ENCODE measurements at regions not wholly inside any gene's neighbourhood (a gene's known extent, or its start where the extent isn't known, plus 50 kb on each side); places are given as distances from the start of the nearest gene placed in this dataset.

- BruUV-seq (replicated peaks) = no TSS peak
- ChIA-PET POLR2A (ENCODE audit: low non-redundant PET) (no interaction called here), CTCF (no interaction called here)
- Histone ChIP-seq H3K27me3 (replicated peaks; ENCODE audit: insufficient read depth, low read depth, low read length, poor library complexity) (peaks cover 13% of the 10 kb centered on the region), H3K4me1 (ENCODE audit: insufficient read depth, low read length, poor library complexity, severe bottlenecking) (no peaks in the 10 kb centered on the region), H3K4me3 (ENCODE audit: low read depth, low read length, poor library complexity, severe bottlenecking) (no peak overlapping the region), H3K36me3 (ENCODE audit: insufficient read depth, low read length, poor library complexity, severe bottlenecking) (no peaks in the 10 kb centered on the region), H3K9me3 (ENCODE audit: low read depth, low read length, poor library complexity, severe bottlenecking) (no peaks in the 10 kb centered on the region), H3K27ac (ENCODE audit: low read depth, low read length, poor library complexity, severe bottlenecking) (no peak overlapping the region)
- DNase-seq (ENCODE audit: low spot score) = peak; percentile 27
- intact Hi-C loops (cut with micrococcal nuclease; ENCODE audit: unreplicated experiment) = no loop called here
- TF ChIP-seq EZH2 (IDR thresholded peaks at IDR 0.05; ENCODE audit: borderline replicate concordance, low read depth, low read length, poor library complexity, severe bottlenecking) (no peak), CTCF (conservative IDR thresholded peaks at IDR 0.05; ENCODE audit: low read depth, low read length) (no peak)
Measured at GRCh38 chr1:214895011-214895600, 187.4 kb upstream of the KCNK2 start.

- H3K4me3 ChIP-seq (ENCODE audit: low read depth, low read length, poor library complexity, severe bottlenecking) = no peak overlapping the region
- H3K27me3 ChIP-seq (replicated peaks; ENCODE audit: insufficient read depth, low read depth, low read length, poor library complexity) = peaks cover 22% of the 10 kb centered on the region
- no peak overlapping the region for H3K27ac ChIP-seq (ENCODE audit: low read depth, low read length, poor library complexity, severe bottlenecking)
- TF ChIP-seq CTCF (conservative IDR thresholded peaks at IDR 0.05; ENCODE audit: low read depth, low read length) (no peak), EZH2 (IDR thresholded peaks at IDR 0.05; ENCODE audit: borderline replicate concordance, low read depth, low read length, poor library complexity, severe bottlenecking) (no peak)
- DNase-seq (ENCODE audit: low spot score) = no peak
- intact Hi-C loops (cut with micrococcal nuclease; ENCODE audit: unreplicated experiment) = no loop called here
- no peaks in the 10 kb centered on the region for H3K9me3 ChIP-seq (ENCODE audit: low read depth, low read length, poor library complexity, severe bottlenecking)
- BruUV-seq (replicated peaks) = no TSS peak
- no peaks in the 10 kb centered on the region for H3K4me1 ChIP-seq (ENCODE audit: insufficient read depth, low read length, poor library complexity, severe bottlenecking)
- ChIA-PET POLR2A (ENCODE audit: low non-redundant PET) (no interaction called here), CTCF (no interaction called here)
- H3K36me3 ChIP-seq (ENCODE audit: insufficient read depth, low read length, poor library complexity, severe bottlenecking) = no peaks in the 10 kb centered on the region
Measured at GRCh38 chr1:214896921-214897320, 185.6 kb upstream of the KCNK2 start.

GRCh38 chr1:214897581-214897980, 185.0 kb upstream of the KCNK2 start:
- no peak for DNase-seq (ENCODE audit: low spot score)
- ChIA-PET CTCF (no interaction called here), POLR2A (ENCODE audit: low non-redundant PET) (no interaction called here)
- TF ChIP-seq EZH2 (IDR thresholded peaks at IDR 0.05; ENCODE audit: borderline replicate concordance, low read depth, low read length, poor library complexity, severe bottlenecking) = no peak
- H3K4me1 ChIP-seq (ENCODE audit: insufficient read depth, low read length, poor library complexity, severe bottlenecking) = no peaks in the 10 kb centered on the region
- no TSS peak for BruUV-seq (replicated peaks)
- H3K9me3 ChIP-seq (ENCODE audit: low read depth, low read length, poor library complexity, severe bottlenecking) = no peaks in the 10 kb centered on the region
- peaks cover 22% of the 10 kb centered on the region for H3K27me3 ChIP-seq (replicated peaks; ENCODE audit: insufficient read depth, low read depth, low read length, poor library complexity)
- H3K36me3 ChIP-seq (ENCODE audit: insufficient read depth, low read length, poor library complexity, severe bottlenecking) = no peaks in the 10 kb centered on the region
- no peak overlapping the region for H3K27ac ChIP-seq (ENCODE audit: low read depth, low read length, poor library complexity, severe bottlenecking)
- no peak overlapping the region for H3K4me3 ChIP-seq (ENCODE audit: low read depth, low read length, poor library complexity, severe bottlenecking)
- intact Hi-C loops (cut with micrococcal nuclease; ENCODE audit: unreplicated experiment) = no loop called here

GRCh38 chr1:214898161-214898560, 184.4 kb upstream of the KCNK2 start:
- no peak for TF ChIP-seq EZH2 (IDR thresholded peaks at IDR 0.05; ENCODE audit: borderline replicate concordance, low read depth, low read length, poor library complexity, severe bottlenecking)
- TF ChIP-seq CTCF (conservative IDR thresholded peaks at IDR 0.05; ENCODE audit: low read depth, low read length) = no peak
- no peak for DNase-seq (ENCODE audit: low spot score)
- intact Hi-C loops (cut with micrococcal nuclease; ENCODE audit: unreplicated experiment) = no loop called here
- Histone ChIP-seq H3K36me3 (ENCODE audit: insufficient read depth, low read length, poor library complexity, severe bottlenecking) (no peaks in the 10 kb centered on the region), H3K4me1 (ENCODE audit: insufficient read depth, low read length, poor library complexity, severe bottlenecking) (no peaks in the 10 kb centered on the region), H3K9me3 (ENCODE audit: low read depth, low read length, poor library complexity, severe bottlenecking) (no peaks in the 10 kb centered on the region), H3K27me3 (replicated peaks; ENCODE audit: insufficient read depth, low read depth, low read length, poor library complexity) (peaks cover 22% of the 10 kb centered on the region), H3K27ac (ENCODE audit: low read depth, low read length, poor library complexity, severe bottlenecking) (no peak overlapping the region), H3K4me3 (ENCODE audit: low read depth, low read length, poor library complexity, severe bottlenecking) (no peak overlapping the region)
- ChIA-PET POLR2A (ENCODE audit: low non-redundant PET) (no interaction called here), CTCF (no interaction called here)
- no TSS peak for BruUV-seq (replicated peaks)
